H1 (cell line): ENCODE measurements at regions not wholly inside any gene's neighbourhood (a gene's known extent, or its start where the extent isn't known, plus 50 kb on each side); places are given as distances from the start of the nearest gene placed in this dataset.

ENCODE experiments used
- CBX8 ChIP-seq: fragments of 300-800, 300-1000 bp; sonication (generic); IDR thresholded peaks from 2 replicates; pipeline ENCODE4 v1.7.1; 2016; ENCODE audit warnings: low read depth, low read length, borderline replicate concordance
- CHD7 ChIP-seq: fragments of 300-600 bp; sonication (generic); IDR thresholded peaks from 2 replicates; pipeline ENCODE4 v1.7.1; 2012; ENCODE audit warnings: low read length, moderate library complexity, mild to moderate bottlenecking, inconsistent platforms; ENCODE audit not compliant: insufficient replicate concordance
- E2F6 ChIP-seq: IDR thresholded peaks from 2 replicates; pipeline ENCODE4 v1.6.1; 2012; ENCODE audit warnings: inconsistent platforms
- GTF2F1 ChIP-seq: IDR thresholded peaks from 2 replicates; pipeline ENCODE4 v1.6.1; 2012; ENCODE audit warnings: low read depth, low read length, improper control_type of control experiment, borderline replicate concordance

- no peak for TF ChIP-seq CHD7
- no peak for TF ChIP-seq CBX8
- TF ChIP-seq GTF2F1, result no peak
- no peak for TF ChIP-seq E2F6
Observed at GRCh38 chr11:98710986-98711385, 309.8 kb upstream of the CNTN5 start (continued).
